Stimulated activated CD8-positive, alpha-beta memory T cell treated with anti-CD3 and anti-CD28 coated beads, Interleukin-4, amount 100 ng/mL, for 4 hours (primary cell): ENCODE measurements at regions not wholly inside any gene's neighbourhood (a gene's known extent, or its start where the extent isn't known, plus 50 kb on each side); places are given as distances from the start of the nearest gene placed in this dataset.
"Not testable (repeated sequence)": the region's sequence is repeated elsewhere in the genome, so short reads cannot be mapped to it uniquely, and the experiment has no call there.

Source experiments
- DNase-seq, 2 donors: peaks; one replicate each; pipeline ENCODE4 v3.0.0-alpha.2; 2020; ENCODE audit warnings: low read depth in 2 of 2, low spot score in 1 of 2

DNA sequence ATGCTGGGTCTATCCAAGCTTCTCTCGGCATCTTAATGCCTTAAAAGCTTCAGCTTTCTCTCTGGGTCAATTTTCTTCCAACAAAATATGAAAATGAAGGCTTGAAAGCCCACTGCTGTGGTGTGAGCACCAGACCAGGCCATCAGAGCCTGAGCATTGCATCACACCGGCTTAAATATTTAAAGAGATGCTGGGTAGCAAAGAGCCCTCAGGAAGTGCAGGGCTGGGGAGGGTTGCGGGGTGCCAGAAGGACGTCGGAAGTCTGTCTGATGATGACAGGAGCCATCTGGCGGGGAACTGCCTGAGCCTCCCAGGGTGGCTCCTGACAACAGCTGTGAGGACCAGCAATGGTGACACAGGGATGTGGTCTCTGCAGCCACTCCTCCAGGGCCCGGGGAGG, 185.5 kb downstream of the OLFM1 start:
- DNase-seq: no peak

- no peak for DNase-seq
Observed at GRCh38 chr9:135275163-135275562, 187.7 kb downstream of the OLFM1 start.

DNA sequence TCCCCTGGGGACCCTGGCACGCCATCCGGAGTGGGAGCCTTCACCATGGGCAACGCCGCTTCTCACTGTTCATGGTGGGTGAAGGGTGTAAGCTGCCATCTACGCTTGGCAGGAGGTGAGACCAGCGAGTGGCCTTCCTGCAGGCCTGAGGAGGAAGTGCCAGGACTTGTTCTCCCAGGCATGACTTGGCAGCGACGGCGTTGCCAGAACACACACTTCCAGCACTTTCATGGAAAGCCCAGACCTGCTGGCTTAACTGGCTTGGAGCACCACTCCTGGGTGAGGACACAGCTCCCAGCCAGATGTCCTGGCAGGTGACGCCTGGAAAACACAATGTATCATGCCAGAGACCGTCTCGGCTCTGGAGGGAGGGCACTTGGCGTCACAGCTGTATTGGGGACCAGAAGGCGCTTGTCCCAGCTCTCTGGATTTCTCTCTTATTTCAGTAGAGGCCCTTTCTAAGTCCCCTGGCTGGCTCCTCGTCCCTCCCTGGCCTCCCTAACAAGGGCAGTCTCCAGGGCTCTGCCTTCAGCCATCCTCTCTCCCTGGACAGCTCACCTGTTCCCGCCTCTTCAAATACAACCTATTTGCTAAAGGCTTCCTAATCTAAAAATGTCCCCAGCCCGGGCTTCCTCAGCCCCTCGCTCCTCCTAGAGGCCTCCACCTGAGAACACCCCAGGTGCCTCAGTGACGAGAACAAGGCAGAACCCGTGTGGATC, 188.3 kb downstream of the OLFM1 start:
- no peak for DNase-seq

DNA sequence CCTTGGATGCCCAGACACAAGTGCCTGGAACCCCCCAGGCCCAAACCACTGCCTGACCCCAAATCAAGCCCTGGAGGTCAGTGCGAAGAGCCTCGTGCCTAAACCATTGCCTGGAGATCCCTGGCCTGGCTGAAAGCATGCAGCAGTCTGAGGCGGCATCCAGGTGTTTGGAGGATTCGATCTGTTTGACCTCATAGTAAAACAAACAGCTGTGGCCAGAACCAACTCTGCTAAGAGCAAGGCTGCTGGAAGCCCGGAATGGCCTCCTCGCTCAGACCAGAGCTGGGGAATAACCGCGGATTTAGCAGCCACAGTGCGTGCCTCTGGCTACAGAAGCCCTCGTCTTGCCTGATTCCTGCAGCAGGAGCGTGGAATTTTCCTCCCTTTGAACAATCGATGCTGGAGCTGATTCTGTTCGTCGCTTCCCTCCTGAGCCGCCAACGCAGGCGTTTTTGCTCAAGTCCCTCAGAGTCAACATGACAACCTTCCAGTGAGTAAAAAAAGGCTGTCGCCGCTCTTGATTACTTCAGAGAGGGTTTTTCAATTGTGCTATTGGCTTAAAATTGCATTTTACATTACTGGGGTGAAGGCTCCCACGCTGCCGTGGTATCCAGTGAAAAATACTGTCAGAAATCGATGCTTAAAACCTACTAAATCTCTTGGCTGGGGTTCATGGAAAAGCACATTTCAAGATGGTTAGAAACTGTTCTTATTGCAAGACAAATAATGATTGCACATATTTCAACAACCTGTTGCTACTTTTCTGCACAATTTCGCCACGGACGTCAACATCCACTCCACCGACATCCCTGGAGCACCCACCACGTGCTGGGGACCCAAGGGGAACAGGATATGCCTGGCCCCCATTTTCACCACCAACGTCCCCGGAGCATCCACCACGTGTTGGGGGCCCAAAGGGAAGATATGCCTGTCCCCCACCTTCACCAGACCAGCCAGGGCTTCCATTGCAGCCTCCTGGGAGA, 190.0 kb downstream of the OLFM1 start:
- no peak for DNase-seq

- no peak for DNase-seq
Observed at GRCh38 chr9:135278586-135278985, 191.1 kb downstream of the OLFM1 start.

GRCh38 chr9:135279385-135279784, 191.9 kb downstream of the OLFM1 start:
- no peak for DNase-seq

DNA sequence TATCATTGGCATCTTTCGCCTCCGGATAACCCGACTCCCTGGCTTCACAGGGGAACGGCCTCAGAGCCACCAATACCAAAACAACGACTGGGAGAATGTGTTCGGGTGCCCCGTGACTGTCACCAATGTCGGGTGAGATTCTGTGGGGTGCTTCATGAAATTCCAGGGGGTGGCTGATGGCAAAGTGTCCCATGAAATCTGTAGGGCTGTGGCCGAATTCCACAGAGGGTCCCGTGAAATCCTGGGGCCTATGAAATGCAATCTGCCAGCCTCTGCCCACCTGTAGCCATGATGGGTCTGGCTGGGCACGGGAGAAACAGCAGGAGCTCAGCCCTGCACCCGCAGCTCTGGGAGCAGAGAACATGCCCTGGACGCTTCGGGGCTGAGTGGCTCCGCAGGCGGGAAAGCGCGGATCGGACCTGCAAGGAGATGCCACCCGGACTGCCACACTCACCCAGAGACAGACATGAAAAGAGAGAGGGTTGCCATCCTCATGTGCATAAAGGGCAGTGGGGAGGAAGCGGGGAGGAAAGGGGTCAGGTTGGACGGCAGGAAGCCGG, 192.4 kb downstream of the OLFM1 start:
- no peak for DNase-seq

GRCh38 chr9:135280666-135281065, 193.2 kb downstream of the OLFM1 start:
- no peak for DNase-seq

- no peak for DNase-seq
Observed at GRCh38 chr9:135281151-135281550, 193.7 kb downstream of the OLFM1 start.

GRCh38 chr9:135281791-135282737, 194.6 kb downstream of the OLFM1 start:
- DNase-seq: no peak

DNA sequence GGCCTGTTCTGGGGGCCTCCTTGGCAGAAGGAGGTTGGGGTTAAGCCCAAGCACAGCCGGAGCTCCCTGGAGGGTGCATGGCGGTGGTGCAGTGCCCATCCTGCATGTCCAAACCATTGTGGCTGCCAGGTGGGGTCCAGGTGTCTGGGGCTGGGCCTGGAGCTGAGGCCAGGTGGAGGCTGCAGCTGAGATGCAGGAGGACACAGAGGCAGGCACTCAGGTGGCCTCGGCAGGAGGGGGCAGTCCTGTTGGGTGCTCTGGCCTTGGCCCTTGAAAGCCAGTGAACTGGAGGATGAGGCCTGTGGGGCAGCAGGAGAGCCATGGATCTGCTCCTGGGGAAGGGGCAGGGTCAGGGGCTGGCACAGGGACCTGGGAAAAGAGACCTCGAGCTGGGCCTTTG, 195.3 kb downstream of the OLFM1 start:
- DNase-seq: no peak

GRCh38 chr9:135283671-135284070, 195.9 kb upstream of the PPP1R26 start:
- DNase-seq: no peak

DNA sequence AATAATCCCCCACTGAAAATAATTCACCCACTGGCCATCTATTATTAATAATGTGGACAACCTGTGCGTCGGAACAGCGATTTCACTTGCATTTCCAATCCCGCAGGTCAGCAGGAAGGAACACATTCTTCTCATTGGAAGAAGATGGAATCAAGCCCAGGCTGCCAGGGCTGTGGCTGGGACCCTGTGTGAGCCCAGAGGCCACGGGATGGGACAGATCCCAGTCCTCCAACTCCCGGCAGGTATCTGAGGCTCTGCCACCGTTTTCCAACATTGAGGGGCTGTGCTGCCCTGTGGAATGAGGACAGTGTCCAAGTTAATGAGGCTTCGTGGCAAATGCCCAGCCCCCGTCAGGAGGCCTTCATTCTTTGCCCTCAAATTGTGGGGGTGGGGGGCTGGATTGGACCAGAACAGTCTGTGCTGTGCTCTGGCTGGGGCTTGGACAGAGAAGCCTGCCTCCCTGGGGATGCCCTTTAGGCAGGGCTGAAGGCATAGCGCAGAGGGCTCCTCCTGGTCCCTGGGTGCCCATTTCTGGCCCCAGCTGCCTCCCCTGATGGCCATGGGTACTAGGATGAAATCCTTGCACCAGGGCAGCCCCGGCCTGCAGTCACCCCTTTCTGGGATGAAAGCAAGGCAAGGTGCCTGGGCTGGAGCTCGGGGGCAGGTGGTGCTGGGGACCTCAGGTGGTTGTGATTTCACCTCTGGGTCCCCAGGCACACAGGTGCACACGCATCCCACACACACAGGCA, 195.0 kb upstream of the PPP1R26 start:
- DNase-seq: no peak

DNA sequence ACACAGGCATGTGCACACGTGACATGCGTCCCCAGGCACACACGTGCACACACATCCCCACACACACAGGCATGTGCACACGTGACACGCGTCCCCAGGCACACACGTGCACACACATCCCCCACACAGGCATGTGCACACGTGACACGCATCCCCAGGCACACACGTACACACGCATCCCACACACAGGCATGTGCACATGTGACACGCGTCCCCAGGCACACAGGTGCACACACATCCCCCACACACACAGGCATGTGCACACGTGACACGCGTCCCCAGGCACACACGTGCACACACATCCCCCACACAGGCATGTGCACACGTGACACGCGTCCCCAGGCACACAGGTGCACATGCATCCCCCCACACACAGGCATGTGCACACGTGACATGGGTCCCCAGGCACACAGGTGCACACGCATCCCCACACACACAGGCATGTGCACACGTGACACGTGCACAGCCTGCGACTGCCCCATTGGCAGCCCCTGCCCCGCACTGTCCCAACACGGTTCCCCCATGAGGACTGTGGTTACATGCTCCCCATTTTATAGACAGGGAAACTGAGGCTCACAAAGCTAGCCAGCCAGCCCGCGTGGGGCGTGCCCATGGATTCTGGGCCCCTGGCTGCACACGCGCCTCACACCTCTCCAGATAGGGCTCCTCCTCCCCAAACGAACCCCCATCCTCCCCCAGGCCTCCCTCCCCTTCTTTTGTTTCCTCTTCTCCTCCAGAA, 193.2 kb upstream of the PPP1R26 start:
- not testable (repeated sequence) for DNase-seq

DNA sequence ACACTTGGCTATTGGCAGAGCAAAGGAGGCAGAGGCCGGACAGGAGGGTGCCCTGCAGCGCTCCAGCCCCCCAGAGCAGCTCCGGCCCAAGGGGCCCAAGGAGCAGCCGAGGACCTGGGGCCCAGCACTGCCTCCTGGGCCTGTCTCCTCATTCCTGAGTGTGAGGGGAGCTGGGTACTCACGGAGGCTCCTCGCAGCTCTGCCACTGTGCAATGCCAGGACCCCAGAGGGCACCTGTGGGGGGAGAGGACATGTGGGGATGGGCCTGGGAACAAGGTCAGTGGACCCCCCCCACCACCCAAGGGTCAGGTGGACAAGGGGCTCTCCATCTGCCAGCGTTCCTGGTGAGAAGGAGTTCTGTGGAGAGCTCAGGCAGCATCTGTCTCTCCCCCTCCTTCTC, 192.6 kb upstream of the PPP1R26 start:
- no peak for DNase-seq

DNA sequence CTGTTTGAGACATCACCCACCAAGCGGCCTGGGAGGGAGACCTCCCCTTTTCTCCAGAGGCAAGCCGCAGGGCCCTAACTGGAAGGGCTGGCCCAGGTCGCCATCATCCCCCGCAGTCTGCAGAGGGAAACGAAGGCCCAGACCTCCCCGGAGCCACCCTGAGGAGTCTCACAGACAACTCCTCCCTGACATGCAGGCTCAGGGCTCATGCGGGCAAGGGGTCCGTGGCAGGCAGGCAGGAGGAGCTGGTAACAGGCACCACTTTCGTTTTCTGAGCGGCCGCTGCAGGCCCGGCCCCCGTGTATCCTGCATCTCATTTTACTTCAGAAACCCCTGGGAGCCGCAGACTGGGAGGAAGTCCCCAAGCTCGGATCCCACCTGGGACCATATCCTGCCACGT, 192.0 kb upstream of the PPP1R26 start:
- DNase-seq: no peak

- DNase-seq: no peak
Observed at GRCh38 chr9:135288054-135288453, 191.5 kb upstream of the PPP1R26 start.

DNA sequence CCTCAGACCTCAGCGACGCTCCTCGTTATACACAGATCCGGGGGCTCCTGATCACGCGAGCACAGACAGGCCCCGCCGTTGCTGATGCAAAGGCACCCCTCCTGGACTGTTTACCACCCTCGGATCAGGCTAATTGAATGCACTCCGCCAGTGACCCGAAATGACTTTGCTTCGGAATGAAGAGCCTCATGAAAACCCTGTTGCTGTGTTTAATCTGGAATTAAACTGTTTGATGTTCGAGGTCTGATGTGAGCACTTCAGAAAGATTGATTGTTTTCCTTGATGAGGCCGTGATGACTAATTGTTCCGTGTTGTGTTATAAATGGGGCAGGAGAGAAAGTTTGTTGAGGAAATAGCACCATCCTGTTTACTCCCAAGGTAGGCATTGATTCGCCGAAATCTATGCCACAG, 190.5 kb upstream of the PPP1R26 start:
- no peak for DNase-seq

DNA sequence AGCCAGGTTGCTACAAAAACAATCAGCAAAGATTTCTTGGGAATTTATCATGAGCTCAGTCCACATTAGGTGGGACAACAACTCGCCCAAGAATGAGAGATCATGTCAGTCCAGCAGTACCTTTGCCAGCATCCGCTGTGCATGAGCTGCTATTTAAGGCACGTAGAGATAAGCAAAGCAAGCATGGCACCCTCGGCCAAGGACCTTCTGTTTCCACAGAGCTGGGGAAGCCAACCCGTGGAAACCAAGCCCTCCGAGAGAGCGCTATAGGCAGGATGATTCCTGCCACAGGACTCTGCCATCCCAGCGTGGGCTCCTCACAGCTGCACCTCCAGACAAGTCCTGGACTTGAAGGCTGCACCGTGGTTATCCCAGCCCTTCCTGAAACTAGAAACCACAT, 189.5 kb upstream of the PPP1R26 start:
- no peak for DNase-seq
